Neural cell (in vitro differentiated cells): ENCODE measurements at regions not wholly inside any gene's neighbourhood (a gene's known extent, or its start where the extent isn't known, plus 50 kb on each side); places are given as distances from the start of the nearest gene placed in this dataset.

ENCODE experiments used
- CTCF ChIP-seq: fragments of 450-650 bp; IDR thresholded peaks from 2 replicates; pipeline ENCODE4 v1.5.1; 2014; ENCODE audit warnings: antibody characterized with exemption, mild to moderate bottlenecking, moderate library complexity; ENCODE audit not compliant: poor library complexity, severe bottlenecking
- EP300 ChIP-seq: fragments of 450-650 bp; conservative IDR thresholded peaks from 2 replicates; pipeline ENCODE4 v1.6.1; 2014; ENCODE audit warnings: antibody characterized with exemption, mild to moderate bottlenecking, moderate library complexity; ENCODE audit not compliant: poor library complexity, severe bottlenecking
- EZH2 ChIP-seq: fragments of 200-600, 300-800 bp; shearing (Covaris generic), sonication (generic); IDR thresholded peaks from 2 replicates; pipeline ENCODE4 v1.6.1; 2014; ENCODE audit warnings: antibody characterized with exemption, low read length, borderline replicate concordance, mild to moderate bottlenecking; ENCODE audit not compliant: insufficient read depth, poor library complexity, severe bottlenecking
- POLR2AphosphoS5 ChIP-seq: IDR thresholded peaks from 2 replicates; pipeline ENCODE4 v1.6.1; 2012
- RAD21 ChIP-seq: fragments of 450-650 bp; conservative IDR thresholded peaks from 2 replicates; pipeline ENCODE4 v1.6.1; 2014; ENCODE audit warnings: antibody characterized with exemption, mild to moderate bottlenecking, moderate library complexity

GRCh38 chr1:193631306-193631705 is 444.9 kb upstream of the B3GALT2 start:
- no peak for TF ChIP-seq CTCF
- TF ChIP-seq EP300, result no peak
- no peak for TF ChIP-seq POLR2AphosphoS5
- TF ChIP-seq EZH2, result no peak
- no peak for TF ChIP-seq RAD21
